ENCODE measurements at regions not wholly inside any gene's neighbourhood (a gene's known extent, or its start where the extent isn't known, plus 50 kb on each side); places are given as distances from the start of the nearest gene placed in this dataset.
"Not testable (repeated sequence)": the region's sequence is repeated elsewhere in the genome, so short reads cannot be mapped to it uniquely, and the experiment has no call there.

- DNase-seq = peak; percentile 17 to 34
These were observed 396.8 kb upstream of the HS3ST5 start for GRCh38 chr6:114739656-114740055.

- no peak for DNase-seq
These were observed 392.4 kb upstream of the HS3ST5 start for GRCh38 chr6:114735025-114735735.

- DNase-seq = no peak
These were observed 390.8 kb upstream of the HS3ST5 start for GRCh38 chr6:114733596-114733995.

- DNase-seq = no peak
These were observed 376.0 kb upstream of the HS3ST5 start for GRCh38 chr6:114718716-114719270.

GRCh38 chr6:114718186-114718585 lies 375.4 kb upstream of the HS3ST5 start:
- no peak for DNase-seq

- no peak for DNase-seq
These were observed 372.1 kb upstream of the HS3ST5 start for GRCh38 chr6:114714836-114715507.

GRCh38 chr6:114713690-114714089 lies 370.9 kb upstream of the HS3ST5 start:
- no peak for DNase-seq

- no peak for DNase-seq
These were observed 369.4 kb upstream of the HS3ST5 start for GRCh38 chr6:114712129-114712662.

- no peak for DNase-seq
These were observed 364.3 kb upstream of the HS3ST5 start for GRCh38 chr6:114707081-114707620.

GRCh38 chr6:114690625-114691024 lies 347.8 kb upstream of the HS3ST5 start:
- no peak for DNase-seq

GRCh38 chr6:114659513-114659912 lies 316.7 kb upstream of the HS3ST5 start:
- no peak for DNase-seq

- DNase-seq = no peak
These were observed 308.8 kb upstream of the HS3ST5 start for GRCh38 chr6:114651611-114652010.

- no peak for DNase-seq
These were observed 308.1 kb upstream of the HS3ST5 start for GRCh38 chr6:114650891-114651290.

- no peak for DNase-seq
These were observed 306.5 kb upstream of the HS3ST5 start for GRCh38 chr6:114649298-114649697.

- no peak for DNase-seq
These were observed 306.0 kb upstream of the HS3ST5 start for GRCh38 chr6:114648847-114649246.

GRCh38 chr6:114638341-114638740 lies 295.5 kb upstream of the HS3ST5 start:
- no peak for DNase-seq

- no peak for DNase-seq
These were observed 291.2 kb upstream of the HS3ST5 start for GRCh38 chr6:114634016-114634415.

- not testable (repeated sequence) for DNase-seq
These were observed 283.4 kb upstream of the HS3ST5 start for GRCh38 chr6:114626226-114626625.

GRCh38 chr6:114619621-114620200 lies 276.9 kb upstream of the HS3ST5 start:
- DNase-seq = no peak

- no peak for DNase-seq
These were observed 268.9 kb upstream of the HS3ST5 start for GRCh38 chr6:114611696-114612095.

- no peak for DNase-seq
These were observed 265.3 kb upstream of the HS3ST5 start for GRCh38 chr6:114608091-114608490.

- no peak for DNase-seq
These were observed 262.8 kb upstream of the HS3ST5 start for GRCh38 chr6:114605656-114606055.

GRCh38 chr6:114600381-114600780 lies 257.6 kb upstream of the HS3ST5 start:
- no peak for DNase-seq

Measured in SHP77 (cell line).